Hematopoietic multipotent progenitor cell (in vitro differentiated cells): ENCODE measurements at regions not wholly inside any gene's neighbourhood (a gene's known extent, or its start where the extent isn't known, plus 50 kb on each side); places are given as distances from the start of the nearest gene placed in this dataset.
A peak's percentile ranks its signal among the peaks of the same experiment; 100 is the strongest.
"Not testable (repeated sequence)": the region's sequence is repeated elsewhere in the genome, so short reads cannot be mapped to it uniquely, and the experiment has no call there.

Source experiments
- DNase-seq, 3 donors: peaks; one replicate each; pipeline ENCODE4 v3.0.0-alpha.2; 2011 to 2015; ENCODE audit warnings: low read depth in 2 of 3, low spot score in 2 of 3

GRCh38 chr7:106565428-106565827 is 95.5 kb downstream of the CCDC71L start:
- no peak for DNase-seq

DNA sequence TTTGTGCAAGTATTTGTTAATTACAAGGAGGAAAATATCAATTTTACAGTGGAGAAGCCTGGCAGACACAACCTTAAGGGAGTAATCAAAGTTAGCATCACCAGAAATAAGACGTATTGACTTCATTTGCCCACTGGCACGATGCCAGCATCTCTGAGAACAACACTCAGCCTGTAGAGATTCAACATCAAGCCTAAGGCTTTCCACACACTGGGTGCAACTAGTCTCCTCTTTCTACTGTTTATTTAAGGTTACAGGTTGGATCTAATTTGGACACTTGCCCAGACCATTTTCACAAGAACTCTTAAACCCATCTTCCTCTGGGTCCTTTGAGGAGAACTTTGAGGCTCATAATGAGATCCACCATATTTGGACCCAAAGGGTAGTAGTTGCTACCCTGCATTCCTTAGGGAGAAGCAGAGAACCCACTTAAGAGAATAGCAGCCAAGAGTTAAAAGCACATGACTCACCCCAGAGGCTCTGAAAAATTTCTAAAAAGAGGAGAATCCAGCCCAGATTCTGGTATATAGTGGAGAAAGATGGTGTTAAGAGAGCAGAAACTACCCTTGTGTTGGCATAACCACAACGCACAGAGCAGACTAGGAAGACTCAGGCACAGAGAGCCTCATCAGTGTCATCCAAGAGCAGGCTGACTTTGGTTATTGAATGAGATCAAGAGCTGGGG is 97.3 kb downstream of the CCDC71L start:
- no peak for DNase-seq

GRCh38 chr7:106562711-106563366 is 98.1 kb downstream of the CCDC71L start:
- no peak for DNase-seq

DNA sequence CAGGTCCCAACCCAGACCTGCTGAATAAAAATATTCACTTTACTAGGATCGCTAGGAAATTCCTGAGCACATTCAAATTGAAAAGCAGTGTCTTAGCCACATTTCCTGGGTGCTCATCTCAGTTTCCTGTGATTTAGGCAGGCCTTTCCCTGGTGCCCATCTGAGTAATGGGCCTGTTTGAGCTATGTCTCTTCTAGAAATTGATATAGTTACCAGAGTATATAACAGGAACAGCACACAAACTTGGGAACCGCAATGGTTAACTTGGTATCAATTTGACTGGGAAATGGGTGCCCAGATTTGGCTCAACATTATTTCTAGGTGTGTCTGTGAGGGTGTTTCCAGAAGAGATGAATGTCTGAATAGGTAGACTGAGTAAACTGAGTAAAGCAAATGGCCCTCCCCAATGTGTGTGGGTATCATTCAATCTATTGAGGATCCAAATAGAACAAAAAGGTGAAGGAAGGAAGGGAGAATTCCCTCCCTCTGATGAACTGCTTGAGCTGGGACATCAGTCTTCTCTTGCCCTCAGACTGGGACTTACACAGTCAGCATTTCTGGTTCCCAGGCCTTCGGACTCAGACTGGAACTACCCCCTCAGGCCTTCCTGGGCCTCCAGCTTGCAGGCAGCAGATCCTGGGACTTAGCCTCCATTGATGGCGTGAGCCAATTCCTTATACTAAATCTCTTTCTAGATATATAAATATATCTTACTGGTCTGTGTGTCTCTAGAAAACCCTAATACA is 99.1 kb downstream of the CCDC71L start:
- DNase-seq: no peak

- no peak for DNase-seq
These were observed 99.8 kb downstream of the CCDC71L start for GRCh38 chr7:106561151-106561550.

- DNase-seq: no peak
These were observed 100.5 kb downstream of the CCDC71L start for GRCh38 chr7:106560482-106560881.

DNA sequence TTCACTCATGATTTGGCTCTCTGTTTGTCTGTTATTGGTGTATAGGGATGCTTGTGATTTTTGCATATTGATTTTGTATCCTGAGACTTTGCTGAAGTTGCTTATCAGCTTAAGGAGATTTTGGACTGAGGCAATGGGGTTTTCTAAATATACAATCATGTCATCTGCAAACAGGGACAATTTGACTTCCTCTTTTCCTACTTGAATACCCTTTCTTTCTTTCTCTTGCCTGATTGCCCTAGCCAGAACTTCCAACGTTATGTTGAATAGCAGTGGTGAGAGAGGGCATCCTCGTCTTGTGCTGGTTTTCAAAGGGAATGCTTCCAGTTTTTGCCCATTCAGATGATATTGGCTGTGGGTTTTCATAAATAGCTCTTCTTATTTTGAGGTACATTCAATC is 104.7 kb downstream of the CCDC71L start:
- not testable (repeated sequence) for DNase-seq

- not testable (repeated sequence) for DNase-seq
These were observed 106.3 kb downstream of the CCDC71L start for GRCh38 chr7:106554623-106555022.

DNA sequence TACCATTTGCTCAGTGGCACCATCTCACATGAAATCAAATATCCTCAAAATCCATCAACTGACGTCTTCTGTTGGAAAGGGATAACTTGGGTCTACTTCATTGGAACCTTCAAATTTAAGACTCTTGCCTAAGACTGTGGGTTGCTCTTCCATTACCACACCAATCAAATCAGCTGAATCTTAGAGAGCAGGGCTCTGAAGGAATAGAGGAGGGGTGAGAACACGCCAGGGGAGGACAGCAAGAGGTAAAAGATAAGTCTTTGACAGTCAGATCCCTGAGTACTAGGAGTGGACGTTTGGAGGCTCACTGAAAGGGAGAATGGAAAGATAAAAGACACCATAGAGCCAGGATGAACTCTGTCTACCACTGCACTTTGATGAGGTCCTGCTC is 107.5 kb downstream of the CCDC71L start:
- DNase-seq: no peak

GRCh38 chr7:106552645-106553445 is 108.1 kb downstream of the CCDC71L start:
- DNase-seq: no peak

- no peak for DNase-seq
These were observed 109.0 kb downstream of the CCDC71L start for GRCh38 chr7:106551936-106552335.

GRCh38 chr7:106548491-106548890 is 112.5 kb downstream of the CCDC71L start:
- DNase-seq: no peak

DNA sequence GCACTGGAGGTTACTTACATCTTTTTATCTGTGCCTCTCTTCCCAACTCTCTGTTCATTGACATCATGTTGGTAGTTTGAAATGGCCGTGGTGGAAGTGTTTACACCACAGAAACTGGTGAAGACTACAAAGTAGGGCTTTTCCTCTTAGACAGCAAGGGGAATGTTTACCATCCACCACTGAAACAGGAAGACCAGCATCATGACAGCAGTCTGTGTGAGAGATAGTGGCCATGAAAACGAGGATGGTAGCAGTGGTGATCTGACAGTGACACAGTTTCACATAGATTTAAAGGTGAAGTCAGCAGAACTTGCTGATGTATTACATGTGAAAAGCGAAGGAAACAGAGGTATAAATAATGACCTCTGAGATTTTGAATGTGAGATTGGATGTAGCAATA is 115.7 kb downstream of the CCDC71L start:
- DNase-seq: no peak

- no peak for DNase-seq
These were observed 117.7 kb downstream of the CCDC71L start for GRCh38 chr7:106543221-106543757.

DNA sequence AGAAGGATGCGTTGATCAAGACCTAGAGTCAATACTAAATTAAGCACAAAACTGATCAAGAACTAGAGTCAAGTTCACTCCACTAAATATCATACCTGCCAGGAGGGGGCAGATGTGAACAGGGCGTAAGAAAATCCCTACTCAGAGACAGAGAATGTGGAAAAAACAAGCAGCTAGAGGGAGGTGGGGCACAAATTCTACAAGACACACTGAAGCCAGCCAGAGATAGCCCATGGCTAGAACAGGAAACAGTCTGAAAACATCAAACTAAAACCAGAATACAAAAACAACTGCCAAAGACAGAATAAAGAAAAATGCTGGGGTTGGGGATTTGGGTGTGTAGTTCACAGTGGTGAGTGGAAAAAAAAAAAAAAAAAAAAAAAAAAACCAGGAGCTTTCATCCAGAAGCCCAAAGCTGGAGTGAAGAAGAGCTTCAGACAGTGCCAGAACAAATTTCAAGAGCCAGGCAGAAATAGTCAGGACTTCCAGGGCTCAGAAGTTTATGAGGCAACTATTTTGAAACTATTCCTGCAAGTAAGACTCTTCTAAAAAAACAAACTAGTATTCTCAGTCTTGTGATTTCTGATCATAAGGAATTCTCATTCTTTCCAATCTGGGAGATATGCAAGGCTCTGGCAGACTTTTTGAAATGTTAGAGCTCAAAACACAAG is 118.3 kb downstream of the CCDC71L start:
- peak in 2 of 3 donors; percentile 73 to 88 for DNase-seq

- DNase-seq: peak in 1 of 3 donors; percentile 23
These were observed 122.3 kb downstream of the CCDC71L start for GRCh38 chr7:106538638-106539037.

- no peak for DNase-seq
These were observed 123.8 kb downstream of the CCDC71L start for GRCh38 chr7:106537119-106537518.

- DNase-seq: no peak
These were observed 124.9 kb downstream of the CCDC71L start for GRCh38 chr7:106536079-106536478.

DNA sequence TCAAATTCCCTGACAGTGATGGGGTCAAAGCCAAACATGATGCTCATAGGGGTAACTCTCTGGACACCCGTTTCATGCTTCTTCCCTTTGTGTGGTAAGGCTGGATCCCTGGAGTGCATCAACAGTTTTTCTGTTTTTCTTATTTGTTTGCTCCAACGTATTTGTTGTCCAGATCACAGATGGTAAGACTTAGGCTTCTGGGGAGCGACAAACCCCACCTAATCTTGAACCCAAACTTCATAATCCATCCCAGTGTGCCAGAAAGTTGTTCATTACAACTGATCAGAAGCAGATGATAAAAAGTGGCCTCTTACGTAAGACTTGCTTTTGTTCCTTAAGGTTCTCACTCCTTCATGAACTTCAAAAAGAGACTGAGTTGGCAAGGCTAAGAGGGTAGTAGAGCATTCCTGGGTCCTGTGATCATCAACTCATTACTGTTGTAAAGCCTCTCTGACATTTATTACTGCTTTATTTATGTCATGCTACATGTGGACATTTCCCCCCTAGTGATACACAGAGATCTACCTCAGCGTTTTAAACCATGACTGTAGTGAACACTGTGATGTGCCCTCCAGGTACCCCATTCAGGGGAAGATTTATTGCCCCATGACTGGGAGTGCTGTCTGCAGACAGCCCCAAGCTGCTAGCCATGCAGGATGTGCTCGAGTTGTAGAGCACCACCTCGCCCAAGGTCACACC is 125.6 kb downstream of the CCDC71L start:
- no peak for DNase-seq
